H1 (cell line): ENCODE measurements at regions not wholly inside any gene's neighbourhood (a gene's known extent, or its start where the extent isn't known, plus 50 kb on each side); places are given as distances from the start of the nearest gene placed in this dataset.

Experiments used
- BRCA1 ChIP-seq: IDR thresholded peaks from 2 replicates; pipeline ENCODE4 v1.6.1; 2012; ENCODE audit warnings: low read depth, low read length, improper control_type of control experiment
- CBX5 ChIP-seq: fragments of 300-800, 300-1000 bp; sonication (generic); IDR thresholded peaks from 2 replicates; pipeline ENCODE4 v1.7.1; 2016; ENCODE audit warnings: antibody characterized with exemption, low read length, low read depth
- CEBPB ChIP-seq: IDR thresholded peaks from 2 replicates; pipeline ENCODE4 v1.6.1; 2012; ENCODE audit warnings: low read depth, low read length
- CHD7 ChIP-seq: fragments of 300-600 bp; sonication (generic); IDR thresholded peaks from 2 replicates; pipeline ENCODE4 v1.7.1; 2012; ENCODE audit warnings: low read length, moderate library complexity, mild to moderate bottlenecking, inconsistent platforms; ENCODE audit not compliant: insufficient replicate concordance
- EP300 ChIP-seq, 2 experiments: IDR thresholded peaks; 1 replicate in 1 of 2; 2 replicates in 1 of 2; pipeline ENCODE4 v1.6.1; 2011 to 2012; ENCODE audit warnings: low read depth in 2 of 2, low read length in 2 of 2, mild to moderate bottlenecking in 2 of 2, borderline replicate concordance in 1 of 2, inconsistent platforms in 1 of 2, moderate library complexity in 1 of 2
- GTF2F1 ChIP-seq: IDR thresholded peaks from 2 replicates; pipeline ENCODE4 v1.6.1; 2012; ENCODE audit warnings: low read depth, low read length, improper control_type of control experiment, borderline replicate concordance
- HDAC6 ChIP-seq: IDR thresholded peaks from one replicate; pipeline ENCODE4 v1.7.1; 2012; ENCODE audit warnings: low read depth, mild to moderate bottlenecking, inconsistent platforms, low read length, moderate library complexity
- JUN ChIP-seq: IDR thresholded peaks from 2 replicates; pipeline ENCODE4 v1.6.1; 2011; ENCODE audit warnings: low read depth, mild to moderate bottlenecking, improper control_type of control experiment, low read length
- RXRA ChIP-seq: IDR thresholded peaks from 2 replicates; pipeline ENCODE4 v1.6.1; 2011; ENCODE audit warnings: low read depth, mild to moderate bottlenecking, low read length, moderate library complexity; ENCODE audit not compliant: insufficient read depth
- SIX5 ChIP-seq: IDR thresholded peaks from 2 replicates; pipeline ENCODE4 v1.6.1; 2011; ENCODE audit warnings: mild to moderate bottlenecking, low read depth, low read length
- TF ChIP-seq, protein P1 (sequence below): IDR thresholded peaks from 2 replicates; pipeline ENCODE4 v1.6.1; 2012; ENCODE audit warnings: inconsistent platforms

DNA sequence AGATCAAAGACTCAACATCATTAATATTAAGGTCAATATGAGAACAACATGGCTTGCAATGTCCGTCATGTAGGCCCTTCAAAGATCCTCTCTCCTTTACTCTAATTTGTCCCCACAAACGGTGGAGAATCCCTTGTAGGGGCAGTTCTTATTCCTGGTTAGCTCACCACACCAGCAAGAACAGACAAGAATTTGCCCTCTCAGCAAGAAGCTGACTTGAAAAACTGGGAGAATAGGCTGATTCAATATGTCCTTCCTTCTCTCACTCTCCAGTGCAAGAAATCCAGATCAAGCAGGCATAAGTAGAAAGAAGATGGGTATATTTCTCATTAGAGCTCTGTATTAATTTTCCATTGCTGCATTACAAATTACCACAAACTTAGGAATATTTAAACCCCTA, 704.2 kb upstream of the SLIT2 start (continued):
- TF ChIP-seq CHD7: no peak
- TF ChIP-seq CEBPB: no peak
- TF ChIP-seq BRCA1: no peak
- no peak for TF ChIP-seq CBX5
- TF ChIP-seq SIX5: no peak
- TF ChIP-seq HDAC6: no peak
- TF ChIP-seq RXRA: no peak
- no peak for TF ChIP-seq JUN
- TF ChIP-seq EP300 (IDR thresholded peaks at IDR 0.05; ENCODE audit: borderline replicate concordance in 1 of 2, low read depth in 2 of 2, low read length in 2 of 2): no peak
- no peak for TF ChIP-seq GTF2F1
- TF ChIP-seq, protein P1, sequence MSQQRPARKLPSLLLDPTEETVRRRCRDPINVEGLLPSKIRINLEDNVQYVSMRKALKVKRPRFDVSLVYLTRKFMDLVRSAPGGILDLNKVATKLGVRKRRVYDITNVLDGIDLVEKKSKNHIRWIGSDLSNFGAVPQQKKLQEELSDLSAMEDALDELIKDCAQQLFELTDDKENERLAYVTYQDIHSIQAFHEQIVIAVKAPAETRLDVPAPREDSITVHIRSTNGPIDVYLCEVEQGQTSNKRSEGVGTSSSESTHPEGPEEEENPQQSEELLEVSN: no peak
